Kidney (tissue), 13 donors: ENCODE measurements at regions not wholly inside any gene's neighbourhood (a gene's known extent, or its start where the extent isn't known, plus 50 kb on each side); places are given as distances from the start of the nearest gene placed in this dataset.

Source experiments
- DNase-seq, 5 donors: peaks; one replicate each; pipeline ENCODE4 v3.0.0-alpha.2; 2013 to 2020
- FAIRE-seq: peaks from 2 replicates; lab custom pipeline; 2012; peaks lifted over from hg19 to GRCh38; lab: Jason Lieb, UNC
- H3K27ac ChIP-seq, 2 donors: one replicate each; pipeline ENCODE4 v1.7.0; 2013; ENCODE audit warnings: low read depth in 2 of 2, low read length in 2 of 2, inconsistent platforms in 1 of 2
- H3K27me3 ChIP-seq: one replicate; pipeline ENCODE4 v1.7.1; 2013; ENCODE audit warnings: low read length, inconsistent platforms; ENCODE audit not compliant: control insufficient read depth, insufficient read depth
- H3K36me3 ChIP-seq, 3 donors: one replicate each; pipeline versions ENCODE4 v1.7.0 to v1.7.1; 2013; ENCODE audit warnings: low read length in 3 of 3, control low read depth in 1 of 3, inconsistent platforms in 1 of 3; ENCODE audit not compliant: insufficient read depth in 3 of 3, control insufficient read depth in 2 of 3
- H3K4me1 ChIP-seq, 3 donors: one replicate each; pipeline versions ENCODE4 v1.7.0 to v1.7.1; 2013; ENCODE audit warnings: low read length in 3 of 3, inconsistent platforms in 1 of 3, low read depth in 1 of 3; ENCODE audit not compliant: control insufficient read depth in 2 of 3, insufficient read depth in 2 of 3
- H3K4me3 ChIP-seq, 3 donors: one replicate each; pipeline versions ENCODE4 v1.7.0 to v1.8.1; 2013; ENCODE audit warnings: low read length in 3 of 3, control low read depth in 1 of 3, inconsistent platforms in 1 of 3
- H3K9ac ChIP-seq, 3 donors: one replicate each; pipeline versions ENCODE4 v1.7.0 to v1.7.1; 2013; ENCODE audit warnings: low read length in 3 of 3, control low read depth in 1 of 3, inconsistent platforms in 1 of 3
- H3K9me3 ChIP-seq, 3 donors: one replicate each; pipeline versions ENCODE4 v1.7.0 to v1.7.1; 2013; ENCODE audit warnings: low read length in 3 of 3, control low read depth in 1 of 3, inconsistent platforms in 1 of 3; ENCODE audit not compliant: control insufficient read depth in 2 of 3, insufficient read depth in 1 of 3
- intact Hi-C: fragments of 100-400 bp; cut with DNase I; formaldehyde crosslinking; loops from one replicate; pipeline ENCODE4 v1.11.1; 2022
- TF ChIP-seq, protein P1 (sequence below): IDR thresholded peaks from 3 replicates; pipeline ENCODE4 v1.5.1; 2012; ENCODE audit warnings: mild to moderate bottlenecking, moderate library complexity, borderline replicate concordance; ENCODE audit not compliant: insufficient read depth; ENCODE audit errors: extremely low read depth
- donor health status: control.
- donor health status: control.
- donor health status: control.
- donor health status: control.
- donor health status: control.
- donor health status: DM: yes; HTN: yes; CAD: no.
- donor health status: Normal renal cell carcinoma (clear cell type).

GRCh38 chr16:79870016-79870886 is 269.7 kb upstream of the MAF start:
- FAIRE-seq, result no peak
- intact Hi-C loops, result no loop called here
- H3K4me1 ChIP-seq, result no peaks in the 10 kb centered on the region

DNA sequence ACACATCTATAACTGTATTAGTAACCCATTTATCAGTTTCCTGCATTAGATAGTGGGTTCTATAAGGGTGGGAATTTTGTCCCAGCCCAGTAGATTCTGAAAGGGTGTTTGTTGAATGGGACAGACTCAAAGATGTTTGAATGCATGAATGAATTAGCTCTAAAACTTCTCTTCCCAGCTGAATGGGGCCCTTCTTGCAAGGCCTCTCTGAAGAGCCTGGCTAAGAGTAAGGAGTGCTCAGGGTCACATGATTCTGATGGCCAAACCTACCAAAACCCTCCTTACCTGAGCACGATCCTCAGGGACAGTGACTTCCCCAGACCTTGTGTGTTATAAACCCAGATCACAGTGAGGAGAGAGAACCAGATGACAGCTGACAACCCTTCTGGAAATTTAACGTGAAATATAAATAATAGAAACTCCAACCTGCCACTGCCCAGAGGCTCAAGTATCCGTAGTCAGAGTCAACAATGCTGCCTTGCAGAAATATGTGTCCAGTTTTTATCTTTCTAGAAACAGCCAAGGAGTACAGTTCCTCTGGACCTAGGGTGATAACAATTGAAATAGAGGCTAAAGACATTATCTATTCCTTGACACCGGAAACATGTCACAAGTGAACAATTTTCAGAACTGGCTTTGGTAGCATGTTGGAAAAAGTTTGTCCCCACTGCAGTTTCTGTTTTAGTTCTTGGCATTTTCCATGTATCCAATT is 268.9 kb upstream of the MAF start:
- TF ChIP-seq, protein P1, sequence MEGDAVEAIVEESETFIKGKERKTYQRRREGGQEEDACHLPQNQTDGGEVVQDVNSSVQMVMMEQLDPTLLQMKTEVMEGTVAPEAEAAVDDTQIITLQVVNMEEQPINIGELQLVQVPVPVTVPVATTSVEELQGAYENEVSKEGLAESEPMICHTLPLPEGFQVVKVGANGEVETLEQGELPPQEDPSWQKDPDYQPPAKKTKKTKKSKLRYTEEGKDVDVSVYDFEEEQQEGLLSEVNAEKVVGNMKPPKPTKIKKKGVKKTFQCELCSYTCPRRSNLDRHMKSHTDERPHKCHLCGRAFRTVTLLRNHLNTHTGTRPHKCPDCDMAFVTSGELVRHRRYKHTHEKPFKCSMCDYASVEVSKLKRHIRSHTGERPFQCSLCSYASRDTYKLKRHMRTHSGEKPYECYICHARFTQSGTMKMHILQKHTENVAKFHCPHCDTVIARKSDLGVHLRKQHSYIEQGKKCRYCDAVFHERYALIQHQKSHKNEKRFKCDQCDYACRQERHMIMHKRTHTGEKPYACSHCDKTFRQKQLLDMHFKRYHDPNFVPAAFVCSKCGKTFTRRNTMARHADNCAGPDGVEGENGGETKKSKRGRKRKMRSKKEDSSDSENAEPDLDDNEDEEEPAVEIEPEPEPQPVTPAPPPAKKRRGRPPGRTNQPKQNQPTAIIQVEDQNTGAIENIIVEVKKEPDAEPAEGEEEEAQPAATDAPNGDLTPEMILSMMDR, result no peak
- Histone ChIP-seq H3K9ac (no peak overlapping the region), H3K9me3 (no peaks in the 10 kb centered on the region), H3K4me1 (no peaks in the 10 kb centered on the region), H3K27ac (no peak overlapping the region), H3K36me3 (no peaks in the 10 kb centered on the region), H3K4me3 (no peak overlapping the region), H3K27me3 (no peaks in the 10 kb centered on the region)
- intact Hi-C loops, result no loop called here
- FAIRE-seq (no peak), DNase-seq (no peak)

More at GRCh38 chr16:79870016-79870886, 269.7 kb upstream of the MAF start:
- Histone ChIP-seq H3K9ac (no peak overlapping the region), H3K27me3 (no peaks in the 10 kb centered on the region), H3K36me3 (no peaks in the 10 kb centered on the region), H3K9me3 (no peaks in the 10 kb centered on the region), H3K4me3 (no peak overlapping the region), H3K27ac (no peak overlapping the region)
- DNase-seq, result no peak
- TF ChIP-seq, protein P1, result no peak

DNA sequence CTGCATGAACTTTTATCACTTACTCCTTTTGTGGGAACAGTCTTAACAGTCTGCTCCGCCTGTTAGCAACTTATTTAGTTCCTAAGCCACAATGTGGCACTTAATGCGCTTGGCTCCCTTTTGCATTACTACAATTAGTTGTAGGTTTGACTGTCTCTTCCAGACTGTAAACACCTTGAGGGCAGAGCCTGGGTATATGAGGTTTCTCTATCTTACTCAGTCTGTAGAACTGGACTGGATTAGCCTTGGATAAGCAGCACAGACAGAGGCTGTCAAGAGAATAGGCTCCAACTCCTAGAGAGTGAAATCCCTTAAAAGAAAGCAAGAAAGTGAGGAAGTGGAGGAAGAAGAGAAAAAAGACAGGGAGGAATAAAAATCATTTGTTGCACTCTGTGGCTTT is 268.3 kb upstream of the MAF start:
- H3K9ac ChIP-seq, result no peak overlapping the region
- no peaks in the 10 kb centered on the region for H3K36me3 ChIP-seq
- no peaks in the 10 kb centered on the region for H3K27me3 ChIP-seq
- DNase-seq, result no peak
- TF ChIP-seq, protein P1, result no peak
- no peak overlapping the region for H3K27ac ChIP-seq
- H3K4me3 ChIP-seq, result no peak overlapping the region
- H3K9me3 ChIP-seq, result no peaks in the 10 kb centered on the region
- FAIRE-seq, result no peak
- H3K4me1 ChIP-seq, result no peaks in the 10 kb centered on the region
- intact Hi-C loops, result no loop called here
